Uterus (tissue), 3 donors: ENCODE measurements at regions not wholly inside any gene's neighbourhood (a gene's known extent, or its start where the extent isn't known, plus 50 kb on each side); places are given as distances from the start of the nearest gene placed in this dataset.

ENCODE experiments used
- DNase-seq, 2 donors: peaks; one replicate each; pipeline ENCODE4 v3.0.0-alpha.2; 2019 to 2020
- H3K27ac ChIP-seq, 2 donors: fragments of 200-600 bp; sonication (generic); 1 replicate in 1 of 2; 2 replicates in 1 of 2; pipeline ENCODE4 v1.5.1; 2016 to 2018
- H3K27me3 ChIP-seq, 2 donors: fragments of 200-600 bp; sonication (generic); one replicate each; pipeline ENCODE4 v1.5.1; 2018 to 2019; ENCODE audit warnings: control low read depth in 1 of 2
- H3K36me3 ChIP-seq, 2 donors: fragments of 200-600 bp; sonication (generic); one replicate each; pipeline ENCODE4 v1.5.1; 2019; ENCODE audit warnings: control low read depth in 1 of 2
- H3K4me1 ChIP-seq, 2 donors: fragments of 200-600 bp; sonication (generic); one replicate each; pipeline ENCODE4 v1.5.1; 2018 to 2019; ENCODE audit warnings: control low read depth in 1 of 2
- H3K4me3 ChIP-seq, 2 donors: fragments of 200-600 bp; sonication (generic); 1 replicate in 1 of 2; 2 replicates in 1 of 2; pipeline ENCODE4 v1.5.1; 2018 to 2019; ENCODE audit warnings: mild to moderate bottlenecking in 1 of 2
- H3K9me3 ChIP-seq, 2 donors: fragments of 200-600 bp; sonication (generic); one replicate each; pipeline ENCODE4 v1.5.1; 2019; ENCODE audit warnings: control low read depth in 1 of 2
- POLR2A ChIP-seq, 2 donors: fragments of 450-650 bp; IDR thresholded peaks; one replicate each; pipeline ENCODE4 v1.6.1; 2016; ENCODE audit warnings: antibody characterized with exemption in 2 of 2, mild to moderate bottlenecking in 1 of 2, moderate library complexity in 1 of 2
- intact Hi-C: fragments of 100-400 bp; cut with DNase I; formaldehyde crosslinking; loops from one replicate; pipeline ENCODE4 v1.15.1; 2023; ENCODE audit warnings: low total_unique reads
- TF ChIP-seq, protein P1 (sequence below), 4 experiments: fragments of 200-600 bp in 2 of 4; fragments of 450-650 bp in 2 of 4; sonication (generic) in 2 of 4; IDR thresholded peaks; one replicate each; pipeline ENCODE4 v1.5.1; 2016 to 2019; ENCODE audit warnings: antibody characterized with exemption in 4 of 4, mild to moderate bottlenecking in 2 of 4, moderate library complexity in 1 of 4
- donor health status: DM: yes; HTN: yes; CAD: no.

DNA sequence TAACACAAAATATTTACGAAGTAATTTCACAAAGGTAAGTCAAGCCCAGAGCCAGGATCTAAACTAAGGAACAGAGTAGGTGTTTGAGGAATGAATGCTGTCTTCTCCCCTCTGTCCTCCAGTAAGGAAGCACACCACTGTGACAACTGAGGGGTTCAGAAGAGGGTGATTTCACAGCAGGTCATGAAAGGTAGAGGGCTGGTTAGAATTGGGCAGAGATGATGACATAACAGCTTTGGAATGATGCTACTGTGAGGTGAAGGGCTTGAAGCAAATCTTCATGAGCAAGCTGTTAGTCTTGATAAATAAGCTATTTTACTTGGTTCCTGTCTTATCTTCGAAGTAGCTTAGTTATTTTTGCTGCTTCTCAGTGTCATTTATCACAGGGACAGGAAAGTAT lies 498.6 kb downstream of the FGF9 start:
- Histone ChIP-seq H3K9me3 (no peaks in the 10 kb centered on the region), H3K4me3 (no peak overlapping the region), H3K27ac (no peak overlapping the region), H3K4me1 (no peaks in the 10 kb centered on the region), H3K36me3 (no peaks in the 10 kb centered on the region), H3K27me3 (no peaks in the 10 kb centered on the region)
- intact Hi-C loops = no loop called here
- no peak for TF ChIP-seq POLR2A (IDR thresholded peaks at IDR 0.05)
- TF ChIP-seq, protein P1, sequence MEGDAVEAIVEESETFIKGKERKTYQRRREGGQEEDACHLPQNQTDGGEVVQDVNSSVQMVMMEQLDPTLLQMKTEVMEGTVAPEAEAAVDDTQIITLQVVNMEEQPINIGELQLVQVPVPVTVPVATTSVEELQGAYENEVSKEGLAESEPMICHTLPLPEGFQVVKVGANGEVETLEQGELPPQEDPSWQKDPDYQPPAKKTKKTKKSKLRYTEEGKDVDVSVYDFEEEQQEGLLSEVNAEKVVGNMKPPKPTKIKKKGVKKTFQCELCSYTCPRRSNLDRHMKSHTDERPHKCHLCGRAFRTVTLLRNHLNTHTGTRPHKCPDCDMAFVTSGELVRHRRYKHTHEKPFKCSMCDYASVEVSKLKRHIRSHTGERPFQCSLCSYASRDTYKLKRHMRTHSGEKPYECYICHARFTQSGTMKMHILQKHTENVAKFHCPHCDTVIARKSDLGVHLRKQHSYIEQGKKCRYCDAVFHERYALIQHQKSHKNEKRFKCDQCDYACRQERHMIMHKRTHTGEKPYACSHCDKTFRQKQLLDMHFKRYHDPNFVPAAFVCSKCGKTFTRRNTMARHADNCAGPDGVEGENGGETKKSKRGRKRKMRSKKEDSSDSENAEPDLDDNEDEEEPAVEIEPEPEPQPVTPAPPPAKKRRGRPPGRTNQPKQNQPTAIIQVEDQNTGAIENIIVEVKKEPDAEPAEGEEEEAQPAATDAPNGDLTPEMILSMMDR (IDR thresholded peaks at IDR 0.05) = no peak
- no peak for DNase-seq

DNA sequence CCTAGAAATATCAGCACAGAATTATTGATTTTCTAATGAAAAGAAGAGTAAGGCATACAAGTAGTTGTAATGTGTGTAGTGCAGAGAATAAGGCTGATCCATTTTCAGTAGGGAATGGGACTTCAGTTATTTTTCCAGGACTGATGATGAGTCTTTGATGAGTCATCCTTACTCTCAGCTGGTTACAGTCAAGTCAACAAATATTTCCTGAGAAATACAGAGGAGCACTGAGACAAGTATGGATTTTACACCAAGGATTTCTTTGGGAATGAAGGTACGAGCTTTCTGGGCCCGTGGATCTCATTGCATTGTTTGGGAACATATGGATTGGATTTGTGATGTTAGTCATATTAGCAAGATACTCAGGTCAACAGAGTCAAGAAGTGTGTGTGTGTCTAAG lies 502.7 kb downstream of the FGF9 start:
- no peaks in the 10 kb centered on the region for H3K27me3 ChIP-seq
- H3K27ac ChIP-seq = no peak overlapping the region
- intact Hi-C loops = no loop called here
- no peaks in the 10 kb centered on the region for H3K36me3 ChIP-seq
- no peaks in the 10 kb centered on the region for H3K9me3 ChIP-seq
- no peak overlapping the region for H3K4me3 ChIP-seq
- DNase-seq = no peak
- H3K4me1 ChIP-seq = no peaks in the 10 kb centered on the region
- TF ChIP-seq, protein P1 (IDR thresholded peaks at IDR 0.05) = no peak
- TF ChIP-seq POLR2A (IDR thresholded peaks at IDR 0.05) = no peak

DNA sequence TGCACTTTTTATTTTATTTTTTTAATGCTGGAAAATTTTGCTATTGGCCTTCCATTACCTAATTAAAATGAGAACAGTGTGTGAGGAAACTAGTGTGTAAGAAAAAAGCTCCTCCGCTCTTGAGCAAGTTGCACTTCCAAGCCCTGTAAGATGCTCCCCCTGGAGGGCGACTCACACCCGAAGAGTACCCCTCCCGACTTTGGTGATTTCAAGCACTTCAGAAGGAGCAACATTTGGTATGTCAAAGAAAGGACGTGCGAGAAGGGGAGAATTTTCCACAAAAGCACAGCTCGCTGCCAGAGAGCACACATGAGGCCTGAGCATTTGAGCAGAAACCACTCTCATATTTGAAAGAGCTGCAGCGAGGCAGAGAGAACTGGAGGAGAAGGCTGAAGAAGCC lies 504.4 kb downstream of the FGF9 start:
- no peak for DNase-seq
- H3K4me3 ChIP-seq = no peak overlapping the region
- intact Hi-C loops = no loop called here
- TF ChIP-seq POLR2A (IDR thresholded peaks at IDR 0.05) = no peak
- TF ChIP-seq, protein P1 (IDR thresholded peaks at IDR 0.05) = no peak
- H3K27ac ChIP-seq = no peak overlapping the region
- no peaks in the 10 kb centered on the region for H3K27me3 ChIP-seq
- H3K36me3 ChIP-seq = no peaks in the 10 kb centered on the region
- H3K4me1 ChIP-seq = no peaks in the 10 kb centered on the region
- no peaks in the 10 kb centered on the region for H3K9me3 ChIP-seq

DNA sequence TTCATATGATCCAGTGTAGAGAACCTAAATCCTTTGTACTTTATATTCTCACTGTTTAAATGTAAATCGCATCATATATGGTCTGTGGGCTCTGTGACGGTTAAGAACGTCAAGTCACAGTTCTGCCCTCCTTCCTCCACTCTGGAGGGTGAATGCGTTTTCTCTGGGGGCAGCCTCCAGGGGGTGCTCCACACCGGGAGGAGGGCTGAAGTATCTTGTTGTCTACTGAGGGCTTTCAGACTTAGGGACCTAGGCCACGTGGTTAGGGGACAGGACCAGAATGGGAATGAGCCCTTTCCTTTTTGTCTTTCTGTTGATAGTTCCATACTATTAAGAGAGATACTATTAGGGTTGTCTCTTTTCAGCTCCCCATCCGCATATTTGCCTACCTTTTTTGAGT lies 504.9 kb downstream of the FGF9 start:
- H3K36me3 ChIP-seq = no peaks in the 10 kb centered on the region
- TF ChIP-seq POLR2A (IDR thresholded peaks at IDR 0.05) = no peak
- TF ChIP-seq, protein P1 (IDR thresholded peaks at IDR 0.05) = no peak
- H3K4me1 ChIP-seq = no peaks in the 10 kb centered on the region
- intact Hi-C loops = no loop called here
- no peak overlapping the region for H3K4me3 ChIP-seq
- DNase-seq = no peak
- H3K9me3 ChIP-seq = no peaks in the 10 kb centered on the region
- H3K27ac ChIP-seq = no peak overlapping the region
- H3K27me3 ChIP-seq = no peaks in the 10 kb centered on the region

DNA sequence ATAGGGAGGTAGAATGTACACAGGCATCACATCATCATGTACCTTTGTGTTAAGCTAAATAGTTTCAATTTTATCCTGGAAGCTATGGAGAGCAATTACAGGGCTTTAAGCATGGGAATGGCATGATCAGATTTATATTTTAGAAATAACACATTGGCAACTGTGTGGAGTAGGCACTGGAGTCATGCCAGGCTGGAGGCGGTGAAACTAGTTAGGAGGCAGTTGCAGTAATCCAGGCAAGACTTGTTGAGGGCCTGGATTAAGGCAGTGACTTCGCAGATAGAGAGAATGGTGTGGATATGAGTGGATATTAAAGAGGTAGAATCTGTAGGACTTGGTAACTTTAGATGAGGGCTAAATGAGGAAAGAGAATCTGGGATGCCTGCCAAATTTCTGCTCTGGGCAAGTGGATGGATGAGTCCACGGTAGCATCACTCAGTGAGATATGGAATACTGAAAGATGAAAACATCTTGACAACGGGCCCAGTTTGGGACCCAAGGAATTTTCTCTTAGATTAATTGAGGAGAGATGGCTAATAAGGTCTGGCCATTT lies 506.2 kb downstream of the FGF9 start:
- Histone ChIP-seq H3K4me3 (no peak overlapping the region), H3K9me3 (no peaks in the 10 kb centered on the region), H3K27ac (no peak overlapping the region), H3K4me1 (no peaks in the 10 kb centered on the region), H3K27me3 (no peaks in the 10 kb centered on the region), H3K36me3 (no peaks in the 10 kb centered on the region)
- intact Hi-C loops = no loop called here
- no peak for TF ChIP-seq POLR2A (IDR thresholded peaks at IDR 0.05)
- TF ChIP-seq, protein P1 (IDR thresholded peaks at IDR 0.05) = no peak
- no peak for DNase-seq
